ENCODE measurements at regions not wholly inside any gene's neighbourhood (a gene's known extent, or its start where the extent isn't known, plus 50 kb on each side); places are given as distances from the start of the nearest gene placed in this dataset.

GRCh38 chr5:39638813-39639212 lies 214.0 kb upstream of the DAB2 start:
- TF ChIP-seq CTCF (optimal IDR thresholded peaks at IDR 0.05 in 1 of 3, IDR thresholded peaks at IDR 0.05 in 1 of 3, conservative IDR thresholded peaks at IDR 0.05 in 1 of 3; ENCODE audit: extremely low read depth in 1 of 3, insufficient read depth in 2 of 3, low read length in 3 of 3) (no peak), EZH2 (IDR thresholded peaks at IDR 0.05; ENCODE audit: low read length) (no peak)
